ENCODE measurements at regions not wholly inside any gene's neighbourhood (a gene's known extent, or its start where the extent isn't known, plus 50 kb on each side); places are given as distances from the start of the nearest gene placed in this dataset.

- TF ChIP-seq CTCF (conservative IDR thresholded peaks at IDR 0.05), result no peak
- TF ChIP-seq EZH2 (IDR thresholded peaks at IDR 0.05; ENCODE audit: low read depth), result no peak
These were observed 984.0 kb upstream of the TMEM132C start for GRCh38 chr12:127282786-127283565.
